ENCODE measurements at regions not wholly inside any gene's neighbourhood (a gene's known extent, or its start where the extent isn't known, plus 50 kb on each side); places are given as distances from the start of the nearest gene placed in this dataset.

GRCh38 chr16:85525420-85526184, 87.5 kb upstream of the GSE1 start:
- Histone ChIP-seq H3K9me3 (ENCODE audit: control insufficient read depth, low read depth, low read length) (no peaks in the 10 kb centered on the region), H4K8ac (replicated peaks; ENCODE audit: insufficient read length, low read depth, low read length) (no peak overlapping the region), H3K4me2 (ENCODE audit: insufficient read depth, insufficient read length, low read length) (no peak overlapping the region), H2BK20ac (ENCODE audit: low read depth, low read length, poor library complexity, severe bottlenecking) (no peak overlapping the region), H3K79me1 (ENCODE audit: insufficient read depth, low read depth, low read length, poor library complexity, severe bottlenecking) (no peaks in the 10 kb centered on the region), H3K4me1 (ENCODE audit: insufficient read depth, low read length) (no peaks in the 10 kb centered on the region; the same call in 1 of the 2 replicates), H3K56ac (ENCODE audit: insufficient read length, low read depth, low read length) (no peak overlapping the region), H2BK12ac (ENCODE audit: insufficient read length, low read depth, low read length) (no peak overlapping the region), H2AK5ac (ENCODE audit: insufficient read length, low read length) (no peak overlapping the region), H4K5ac (ENCODE audit: insufficient read length, low read depth, low read length) (no peak overlapping the region), H3K23ac (ENCODE audit: insufficient read length, low read depth, low read length) (no peak overlapping the region), H3T11ph (ENCODE audit: low read length) (no peak overlapping the region), H3K9ac (ENCODE audit: extremely low read depth, insufficient read length, low read length) (no peak overlapping the region), H3K79me2 (ENCODE audit: insufficient read depth, low read length) (no peaks in the 10 kb centered on the region), H3K18ac (ENCODE audit: insufficient read length, low read depth, low read length) (no peak overlapping the region), H2BK120ac (ENCODE audit: low read depth, low read length, poor library complexity, severe bottlenecking) (no peak overlapping the region), H3K27ac (ENCODE audit: insufficient read length, low read depth, low read length) (no peak overlapping the region), H4K20me1 (ENCODE audit: control insufficient read depth, insufficient read depth, insufficient read length) (no peaks in the 10 kb centered on the region), H3K14ac (ENCODE audit: insufficient read depth, low read length) (no peak overlapping the region), H2BK5ac (ENCODE audit: insufficient read length, low read length) (no peak overlapping the region), H3K23me2 (ENCODE audit: insufficient read length, low read depth, low read length, poor library complexity, severe bottlenecking) (no peaks in the 10 kb centered on the region), H2AFZ (ENCODE audit: low read length) (no peak overlapping the region), H3K4ac (ENCODE audit: low read depth, low read length) (no peak overlapping the region), H2BK15ac (ENCODE audit: low read depth, low read length) (no peak overlapping the region), H3K27me3 (ENCODE audit: insufficient read depth, low read length) (no peaks in the 10 kb centered on the region), H4K91ac (ENCODE audit: insufficient read length, low read depth, low read length) (no peak overlapping the region)
- Mint-ChIP-seq H3K27ac (0 out of 7 replicates have a peak overlapping the region, but pooled peaks of 1 of the 3 experiments have one; percentile 73), H3K9me3 (no peaks in the 10 kb centered on the region), H3K27me3 (ENCODE audit: low read depth) (no peaks in the 10 kb centered on the region; the same call in 1 of the 2 replicates), H3K4me1 (peaks cover 36 to 37% of the 10 kb centered on the region in 2 experiments), H3K36me3 (ENCODE audit: insufficient read depth in 1 of 3, low read depth in 3 of 3) (no peaks in the 10 kb centered on the region), H3K4me3 (no peak overlapping the region)
- no peak; the same call in 2 of the 3 replicates for TF ChIP-seq CTCF (conservative IDR thresholded peaks at IDR 0.05)
- no CpG with 5 or more reads among the region's 12 CpGs for WGBS (ENCODE audit: extremely low coverage, insufficient read length, low lambda C conversion rate)
- no peak for DNase-seq

Measured in H9 (cell line).